H1 (cell line): ENCODE measurements at regions not wholly inside any gene's neighbourhood (a gene's known extent, or its start where the extent isn't known, plus 50 kb on each side); places are given as distances from the start of the nearest gene placed in this dataset.

ENCODE experiments used
- CTCF ChIA-PET: fragments of 300-600 bp; sonication (Branson Sonifier 250); formaldehyde crosslinking; loops from one replicate; lab custom pipeline; 2021; ENCODE audit not compliant: partially characterized antibody; lab: Charles Lee
- POLR2A ChIA-PET: fragments of 300-600 bp; sonication (Branson Sonifier 250); formaldehyde crosslinking; loops from one replicate; lab custom pipeline; 2021; ENCODE audit warnings: inconsistent platforms; ENCODE audit not compliant: partially characterized antibody; lab: Charles Lee
- DNase-seq, 2 experiments: peaks; one replicate each; pipeline versions ENCODE4 v3.0.0 to v3.0.0-alpha.2; 2010 to 2022; ENCODE audit warnings: low spot score in 2 of 2, low read depth in 1 of 2, mixed read lengths in 1 of 2
- FAIRE-seq: peaks from 2 replicates; lab custom pipeline; 2011; peaks lifted over from hg19 to GRCh38; lab: Jason Lieb, UNC
- H2AFZ ChIP-seq: 2 replicates; pipeline ENCODE4 v1.8.1; 2012; ENCODE audit warnings: low read length, inconsistent platforms
- H2AK5ac ChIP-seq: 2 replicates; pipeline ENCODE4 v1.6.1; 2013; ENCODE audit warnings: low read depth, low read length
- H2BK120ac ChIP-seq: replicated peaks from 2 replicates; pipeline ENCODE3; 2013; ENCODE audit warnings: low read depth, low read length, inconsistent platforms
- H2BK12ac ChIP-seq: 2 replicates; pipeline ENCODE4 v1.6.1; 2013; ENCODE audit warnings: low read depth, low read length
- H2BK15ac ChIP-seq: 2 replicates; pipeline ENCODE4 v1.6.1; 2013; ENCODE audit warnings: low read length
- H2BK20ac ChIP-seq: 2 replicates; pipeline ENCODE4 v1.6.1; 2013; ENCODE audit warnings: low read length
- H2BK5ac ChIP-seq: 2 replicates; pipeline ENCODE4 v1.6.1; 2013; ENCODE audit warnings: low read depth, low read length
- H3K14ac ChIP-seq: 2 replicates; pipeline ENCODE4 v1.6.1; 2013; ENCODE audit warnings: inconsistent platforms; ENCODE audit not compliant: insufficient read length
- H3K18ac ChIP-seq: 2 replicates; pipeline ENCODE4 v1.6.1; 2013; ENCODE audit warnings: low read length; ENCODE audit errors: extremely low read depth
- H3K23ac ChIP-seq: 2 replicates; pipeline ENCODE4 v1.6.1; 2013; ENCODE audit warnings: inconsistent platforms; ENCODE audit not compliant: insufficient read length
- H3K23me2 ChIP-seq: 2 replicates; pipeline ENCODE4 v1.6.1; 2013; ENCODE audit warnings: low read depth, low read length
- H3K27ac ChIP-seq: 2 replicates; pipeline ENCODE4 v1.6.1; 2011; ENCODE audit warnings: low read depth, low read length, inconsistent platforms
- H3K27me3 ChIP-seq, 4 experiments: replicated peaks in 1 of 4; 1 replicate in 1 of 4; 2 replicates in 3 of 4; pipeline versions ENCODE4 v1.6.1 to v1.8.1; 2011 to 2013; ENCODE audit warnings: low read length in 3 of 4, mild to moderate bottlenecking in 3 of 4, inconsistent platforms in 2 of 4, mixed read lengths in 2 of 4, moderate library complexity in 1 of 4; ENCODE audit not compliant: control insufficient read depth in 3 of 4, insufficient read depth in 3 of 4; ENCODE audit errors: extremely low read depth in 1 of 4
- H3K36me3 ChIP-seq, 4 experiments: 2 replicates each; pipeline versions ENCODE4 v1.6.1 to v1.8.1; 2011 to 2013; ENCODE audit warnings: mild to moderate bottlenecking in 4 of 4, low read length in 3 of 4, moderate library complexity in 2 of 4, control low read depth in 1 of 4, inconsistent platforms in 1 of 4; ENCODE audit not compliant: insufficient read depth in 4 of 4, control insufficient read depth in 2 of 4
- H3K4ac ChIP-seq: replicated peaks from 2 replicates; pipeline ENCODE3; 2013; ENCODE audit warnings: low read length, low read depth, mixed read lengths, inconsistent platforms; ENCODE audit not compliant: insufficient read length
- H3K4me1 ChIP-seq, 4 experiments: replicated peaks in 1 of 4; 1 replicate in 1 of 4; 2 replicates in 3 of 4; pipeline versions ENCODE4 v1.6.1 to v1.8.1; 2011 to 2013; ENCODE audit warnings: low read length in 3 of 4, inconsistent platforms in 2 of 4, mixed read lengths in 1 of 4; ENCODE audit not compliant: insufficient read depth in 4 of 4, control insufficient read depth in 3 of 4
- H3K4me2 ChIP-seq, 2 experiments: 2 replicates each; pipeline versions ENCODE4 v1.6.1 to v1.8.1; 2011 to 2013; ENCODE audit warnings: low read depth in 2 of 2, low read length in 2 of 2, control low read depth in 1 of 2, inconsistent platforms in 1 of 2, mild to moderate bottlenecking in 1 of 2; ENCODE audit not compliant: insufficient read depth in 1 of 2
- H3K4me3 ChIP-seq, 4 experiments: fragments of 200-600, 300-600 bp in 1 of 4; sonication (generic), shearing (Covaris generic), sonication (Bioruptor Twin) in 1 of 4; 2 replicates each; pipeline versions ENCODE4 v1.5.1 to v1.8.1; 2011 to 2016; ENCODE audit warnings: low read length in 4 of 4, low read depth in 3 of 4, control low read depth in 2 of 4, inconsistent platforms in 2 of 4, mild to moderate bottlenecking in 2 of 4, mixed read lengths in 1 of 4, moderate library complexity in 1 of 4; ENCODE audit not compliant: insufficient read depth in 2 of 4; ENCODE audit errors: extremely low read depth in 1 of 4
- H3K56ac ChIP-seq: replicated peaks from 2 replicates; pipeline ENCODE3; 2013; ENCODE audit warnings: low read depth, mild to moderate bottlenecking, mixed read lengths, low read length, inconsistent platforms; ENCODE audit not compliant: insufficient read length
- H3K79me1 ChIP-seq: 2 replicates; pipeline ENCODE4 v1.6.1; 2013; ENCODE audit warnings: low read depth, low read length, control low read depth
- H3K79me2 ChIP-seq, 2 experiments: 2 replicates each; pipeline versions ENCODE4 v1.6.1 to v1.8.1; 2012 to 2013; ENCODE audit warnings: low read length in 2 of 2, mild to moderate bottlenecking in 2 of 2, inconsistent platforms in 1 of 2; ENCODE audit not compliant: insufficient read depth in 2 of 2, control insufficient read depth in 1 of 2
- H3K9ac ChIP-seq, 4 experiments: replicated peaks in 1 of 4; 1 replicate in 1 of 4; 2 replicates in 3 of 4; pipeline versions ENCODE4 v1.6.1 to v1.8.1; 2011 to 2013; ENCODE audit warnings: low read depth in 3 of 4, low read length in 3 of 4, control low read depth in 2 of 4, mild to moderate bottlenecking in 2 of 4, moderate library complexity in 2 of 4, inconsistent platforms in 1 of 4; ENCODE audit errors: extremely low read depth in 1 of 4
- H3K9me3 ChIP-seq, 2 experiments: 2 replicates each; pipeline versions ENCODE4 v1.6.1 to v1.8.1; 2012 to 2013; ENCODE audit warnings: mild to moderate bottlenecking in 2 of 2, moderate library complexity in 2 of 2, control low read depth in 1 of 2, inconsistent platforms in 1 of 2, low read depth in 1 of 2, low read length in 1 of 2, mixed read lengths in 1 of 2; ENCODE audit not compliant: insufficient read depth in 2 of 2
- H4K20me1 ChIP-seq, 2 experiments: replicated peaks in 1 of 2; 2 replicates each; pipeline versions ENCODE3 to v1.8.1; 2011 to 2013; ENCODE audit warnings: inconsistent platforms in 2 of 2, low read length in 2 of 2, mild to moderate bottlenecking in 1 of 2; ENCODE audit not compliant: insufficient read depth in 2 of 2, control insufficient read depth in 1 of 2
- H4K5ac ChIP-seq: 2 replicates; pipeline ENCODE4 v1.6.1; 2013; ENCODE audit warnings: low read length, low read depth, mixed read lengths, inconsistent platforms; ENCODE audit not compliant: insufficient read length
- H4K8ac ChIP-seq: 2 replicates; pipeline ENCODE4 v1.8.0; 2013; ENCODE audit warnings: mild to moderate bottlenecking, moderate library complexity, low read length, inconsistent platforms; ENCODE audit not compliant: insufficient read depth; ENCODE audit errors: extremely low read depth
- H4K91ac ChIP-seq: replicated peaks from 2 replicates; pipeline ENCODE3; 2013; ENCODE audit warnings: low read length, mixed read lengths, inconsistent platforms; ENCODE audit not compliant: insufficient read length
- BRCA1 ChIP-seq: IDR thresholded peaks from 2 replicates; pipeline ENCODE4 v1.6.1; 2012; ENCODE audit warnings: low read depth, low read length, improper control_type of control experiment
- CEBPB ChIP-seq: IDR thresholded peaks from 2 replicates; pipeline ENCODE4 v1.6.1; 2012; ENCODE audit warnings: low read depth, low read length
- USF2 ChIP-seq: IDR thresholded peaks from 2 replicates; pipeline ENCODE4 v1.6.1; 2011; ENCODE audit warnings: low read length, improper control_type of control experiment
- WGBS, 2 experiments: shearing (Covaris generic) in 1 of 2; methylation state at CpG; one replicate each; pipeline versions ENCODE4 v1.1.6 to v1.1.7; 2013 to 2015; ENCODE audit warnings: low lambda C conversion rate in 2 of 2, mixed read lengths in 2 of 2, inconsistent platforms in 1 of 2, low coverage in 1 of 2, missing lambda C conversion rate in 1 of 2; ENCODE audit not compliant: insufficient replicate concordance in 2 of 2, insufficient coverage in 1 of 2, insufficient read length in 1 of 2; ENCODE audit errors: extremely low coverage in 1 of 2, missing lambda C conversion rate in 1 of 2; 5-methylcytosine and 5-hydroxymethylcytosine counted together
- TF ChIP-seq, protein P1 (sequence below): IDR thresholded peaks from 2 replicates; pipeline ENCODE4 v1.6.1; 2012; ENCODE audit warnings: low read length, inconsistent platforms

- Histone ChIP-seq H3K23me2 (no peaks in the 10 kb centered on the region), H3K56ac (no peak overlapping the region), H4K5ac (no peak overlapping the region), H3K9me3 (no peaks in the 10 kb centered on the region), H3K27ac (no peak overlapping the region), H3K79me1 (no peaks in the 10 kb centered on the region), H3K4ac (no peak overlapping the region), H3K4me2 (no peak overlapping the region), H3K27me3 (no peaks in the 10 kb centered on the region), H2BK5ac (no peak overlapping the region), H2BK20ac (no peak overlapping the region), H2AK5ac (no peak overlapping the region), H3K9ac (no peak overlapping the region), H4K20me1 (no peaks in the 10 kb centered on the region), H3K79me2 (no peaks in the 10 kb centered on the region), H4K8ac (no peak overlapping the region), H2BK15ac (no peak overlapping the region), H3K4me1 (no peaks in the 10 kb centered on the region), H4K91ac (no peak overlapping the region), H3K14ac (no peak overlapping the region), H3K18ac (no peak overlapping the region), H3K4me3 (no peak overlapping the region), H2BK120ac (no peak overlapping the region), H2AFZ (no peak overlapping the region), H3K23ac (no peak overlapping the region), H3K36me3 (no peaks in the 10 kb centered on the region), H2BK12ac (no peak overlapping the region)
- DNase-seq, result no peak
- FAIRE-seq, result peak; percentile 95
- WGBS, 2 experiments, result 71% methylated on average over 5 of the region's 5 CpGs; no CpG with 5 or more reads in 1 of the 2 experiments
- ChIA-PET CTCF (interaction anchor here (0.7 to 4.8 kb wide), 22 partner anchors 9 to 406 kb away, joined by 3 to 49 read pairs (median 3); no protein-coding TSS in a partner anchor), POLR2A (no interaction called here)
- no peak for TF ChIP-seq USF2
- peak; percentile 17; the same call in 1 of the 2 replicates for TF ChIP-seq CEBPB
- TF ChIP-seq, protein P1, sequence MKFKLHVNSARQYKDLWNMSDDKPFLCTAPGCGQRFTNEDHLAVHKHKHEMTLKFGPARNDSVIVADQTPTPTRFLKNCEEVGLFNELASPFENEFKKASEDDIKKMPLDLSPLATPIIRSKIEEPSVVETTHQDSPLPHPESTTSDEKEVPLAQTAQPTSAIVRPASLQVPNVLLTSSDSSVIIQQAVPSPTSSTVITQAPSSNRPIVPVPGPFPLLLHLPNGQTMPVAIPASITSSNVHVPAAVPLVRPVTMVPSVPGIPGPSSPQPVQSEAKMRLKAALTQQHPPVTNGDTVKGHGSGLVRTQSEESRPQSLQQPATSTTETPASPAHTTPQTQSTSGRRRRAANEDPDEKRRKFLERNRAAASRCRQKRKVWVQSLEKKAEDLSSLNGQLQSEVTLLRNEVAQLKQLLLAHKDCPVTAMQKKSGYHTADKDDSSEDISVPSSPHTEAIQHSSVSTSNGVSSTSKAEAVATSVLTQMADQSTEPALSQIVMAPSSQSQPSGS, result no peak
- no peak for TF ChIP-seq BRCA1
These were observed 239.9 kb upstream of the ZC3H12C start for GRCh38 chr11:109853156-109853776.
